GM19239 (cell line): ENCODE measurements at regions not wholly inside any gene's neighbourhood (a gene's known extent, or its start where the extent isn't known, plus 50 kb on each side); places are given as distances from the start of the nearest gene placed in this dataset.

Experiments
- DNase-seq: peaks from one replicate; pipeline ENCODE4 v3.0.0; 2011; ENCODE audit warnings: low spot score; ENCODE audit not compliant: insufficient read length
- FAIRE-seq: peaks from 2 replicates; lab custom pipeline; 2011; peaks lifted over from hg19 to GRCh38; lab: Jason Lieb, UNC

DNA sequence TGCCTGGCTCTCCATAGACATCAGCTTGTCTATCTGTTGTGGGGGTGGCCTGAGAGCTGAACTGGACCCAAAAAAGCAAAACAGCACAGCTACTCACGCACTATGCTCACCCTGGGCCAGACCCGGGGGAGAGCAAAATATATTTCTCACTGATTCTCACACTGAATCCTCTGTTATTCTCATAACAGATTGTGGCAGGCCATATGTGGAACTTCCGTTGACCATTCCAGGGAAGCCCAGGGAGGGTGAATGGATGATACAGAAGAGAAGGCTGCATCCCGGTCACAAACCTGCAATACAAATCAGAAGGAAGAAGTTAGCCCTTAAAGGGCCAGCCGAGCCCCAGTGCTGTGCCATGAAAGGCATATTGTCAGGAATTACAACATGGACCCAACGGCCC lies 362.5 kb downstream of the ZNF536 start:
- no peak for FAIRE-seq
- DNase-seq, result no peak

DNA sequence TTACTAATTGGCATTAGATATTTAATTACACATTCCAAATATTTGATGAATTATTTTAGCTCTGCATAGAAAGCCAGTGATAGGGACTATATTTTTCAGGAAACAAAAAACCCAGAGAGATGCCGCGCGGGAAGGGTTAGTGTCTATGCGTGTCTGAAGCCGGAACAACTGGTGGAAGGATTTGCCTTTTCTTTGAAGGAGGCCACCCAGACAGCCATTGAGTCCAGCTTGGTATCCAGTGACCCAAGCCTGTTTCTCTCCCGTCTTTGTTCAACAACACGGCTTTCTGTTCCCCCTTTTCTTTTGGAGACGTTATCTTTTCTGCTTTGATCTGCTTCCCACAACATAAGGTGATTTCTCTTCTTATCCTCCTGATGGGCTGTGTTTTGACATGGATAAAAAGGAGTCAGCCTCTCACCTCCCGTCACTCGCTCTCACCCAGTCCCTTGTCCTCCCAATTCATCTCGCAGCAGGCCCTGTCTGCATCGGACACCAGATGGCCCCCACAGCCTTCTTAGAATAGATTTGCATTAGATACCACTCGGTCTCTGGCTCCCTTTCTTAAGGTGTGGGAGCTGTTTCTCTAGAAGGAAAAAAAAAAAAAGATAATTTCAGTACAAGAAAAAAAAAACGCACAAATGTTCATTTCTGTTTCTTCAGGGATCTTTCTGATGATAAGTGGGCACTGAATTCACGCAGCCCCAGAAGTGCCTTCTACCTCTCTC lies 361.8 kb downstream of the ZNF536 start:
- no peak for FAIRE-seq
- DNase-seq, result no peak

DNA sequence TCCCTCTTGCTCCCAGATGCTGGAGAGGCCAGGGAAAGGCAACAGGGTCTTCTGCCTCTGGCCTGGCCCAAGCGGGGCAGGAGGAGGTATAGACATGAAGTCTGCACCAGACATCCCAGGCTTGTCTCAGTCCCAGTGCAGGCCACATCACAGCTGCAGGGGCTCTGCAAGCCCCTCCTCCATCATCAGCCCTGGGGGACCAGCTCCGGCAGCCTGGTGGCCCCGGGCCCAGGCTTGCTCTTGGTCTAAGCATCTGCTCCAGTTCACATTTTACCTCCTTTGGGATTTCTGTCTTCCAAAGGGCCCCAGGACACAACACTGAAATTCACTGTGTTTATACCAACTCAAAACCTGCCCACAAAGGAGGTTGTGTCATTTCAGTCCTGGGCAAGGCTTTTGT lies 359.4 kb downstream of the ZNF536 start:
- DNase-seq, result no peak
- FAIRE-seq, result no peak

DNA sequence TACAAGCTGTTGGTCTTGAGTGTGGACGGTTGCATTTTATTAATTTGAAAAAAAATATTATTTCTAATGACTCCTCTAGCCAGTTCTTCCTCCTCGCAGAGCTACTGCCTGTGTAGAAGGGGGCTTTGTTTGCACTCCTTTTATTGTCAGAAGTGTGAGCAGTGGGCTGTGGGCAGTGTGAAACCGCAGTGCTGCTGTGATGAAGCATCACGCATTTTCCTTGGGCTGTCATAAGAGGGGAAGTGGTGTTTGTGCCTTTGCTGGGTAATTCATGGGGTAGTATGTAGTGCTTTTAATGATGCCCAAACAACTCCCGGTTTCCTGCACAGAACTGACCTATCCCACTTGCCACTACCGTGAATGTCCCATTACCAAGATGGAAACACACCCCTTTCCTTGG lies 357.3 kb downstream of the ZNF536 start:
- no peak for DNase-seq
- no peak for FAIRE-seq

DNA sequence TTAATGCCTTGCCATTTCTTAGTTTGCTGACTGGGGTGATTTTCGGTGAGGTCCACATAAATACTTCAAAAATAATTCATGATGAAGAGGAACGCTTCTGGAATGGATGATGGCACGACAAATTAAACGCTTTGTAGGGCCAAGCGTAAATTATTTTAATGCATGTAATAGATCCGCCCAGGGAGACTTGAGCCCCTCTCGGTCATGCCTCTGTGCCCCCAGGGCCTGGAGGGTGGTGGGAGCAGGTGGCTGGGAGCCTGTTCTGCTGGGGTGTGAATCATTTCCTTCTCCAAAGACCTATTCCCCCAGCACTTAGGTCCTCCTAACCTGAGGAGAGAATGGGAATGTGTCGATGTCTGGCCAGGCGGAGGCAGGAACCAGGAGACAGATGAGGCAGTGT lies 350.6 kb downstream of the ZNF536 start:
- DNase-seq (no peak), FAIRE-seq (no peak)

DNA sequence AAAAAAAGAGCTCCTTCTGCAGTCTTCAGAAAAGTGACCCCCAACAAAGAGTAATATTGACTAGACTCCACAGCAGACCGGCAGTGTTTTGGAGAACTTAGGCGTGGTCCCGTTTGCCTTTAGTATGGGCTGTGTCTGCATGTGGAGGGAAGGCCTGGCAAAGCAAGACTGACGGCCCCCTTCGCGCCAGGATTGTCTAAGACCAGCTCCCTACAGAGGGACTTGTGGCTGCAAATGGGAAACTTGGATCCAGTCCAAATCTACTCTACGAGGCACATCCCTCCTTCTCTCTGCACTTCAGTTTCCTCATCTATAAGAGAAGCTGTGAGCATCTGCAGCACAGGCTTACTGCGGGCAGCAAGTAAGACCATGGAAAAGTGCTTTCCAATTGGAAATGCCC lies 350.0 kb downstream of the ZNF536 start:
- DNase-seq, result no peak

DNA sequence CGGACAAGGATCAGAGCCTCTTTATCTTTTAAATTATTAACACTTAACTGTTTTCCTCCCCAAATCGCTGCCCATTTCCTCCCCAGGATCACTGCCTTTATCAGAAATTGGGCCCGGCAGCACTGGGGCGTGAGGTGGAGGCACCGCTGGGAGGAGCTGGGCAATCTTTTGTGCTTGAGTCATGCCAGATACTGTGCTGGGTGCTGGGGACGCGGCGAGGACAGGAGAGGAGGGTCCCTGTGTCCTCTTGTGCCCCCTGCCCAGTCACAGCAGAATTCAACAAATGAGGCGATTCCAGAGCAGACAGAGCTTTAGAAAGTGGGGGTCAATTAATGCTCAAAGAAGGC lies 347.8 kb downstream of the ZNF536 start:
- DNase-seq (no peak), FAIRE-seq (no peak)

More for the DNA sequence above, 350.0 kb downstream of the ZNF536 start:
- FAIRE-seq, result no peak

DNA sequence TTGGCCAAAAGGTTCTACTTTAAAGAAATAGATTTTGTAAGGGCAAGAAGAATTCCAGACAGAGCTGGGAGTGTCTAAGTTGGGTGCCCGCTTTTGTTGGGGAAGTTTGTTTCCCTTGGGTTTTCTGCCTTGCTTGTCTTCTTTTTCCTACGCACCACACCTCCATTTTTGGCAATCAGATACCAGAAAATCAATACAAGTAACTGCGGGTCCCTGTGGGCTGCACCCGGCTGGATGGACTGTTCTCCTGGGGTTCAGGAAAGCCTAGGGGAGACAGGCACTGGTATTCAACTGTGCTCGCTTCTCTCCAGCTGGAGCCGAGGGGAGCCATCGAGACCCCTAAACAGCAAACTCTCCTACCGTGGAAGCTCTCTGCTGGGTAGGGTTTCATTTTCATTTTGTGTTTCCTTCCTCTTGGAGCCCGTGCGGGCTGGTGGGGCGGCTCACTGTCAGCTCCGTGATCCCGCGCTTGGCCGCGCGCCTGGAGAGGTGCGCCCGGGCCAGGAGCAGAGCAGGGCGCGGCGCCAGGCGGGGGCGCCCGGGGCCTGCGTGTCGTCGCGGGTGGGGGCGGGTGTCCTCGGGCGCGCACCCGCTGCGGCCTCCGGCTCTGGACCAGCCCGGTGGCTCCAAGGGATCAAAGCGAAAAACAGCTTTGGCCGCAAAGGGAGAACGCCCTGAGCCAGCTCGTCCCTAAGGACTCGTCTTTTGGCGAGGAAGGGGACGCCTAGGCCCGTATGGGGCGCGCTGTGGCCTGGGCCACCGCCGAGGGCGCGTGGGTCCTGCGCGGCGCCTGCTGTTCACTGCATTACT lies 347.2 kb downstream of the ZNF536 start:
- no peak for DNase-seq
- no peak for FAIRE-seq

DNA sequence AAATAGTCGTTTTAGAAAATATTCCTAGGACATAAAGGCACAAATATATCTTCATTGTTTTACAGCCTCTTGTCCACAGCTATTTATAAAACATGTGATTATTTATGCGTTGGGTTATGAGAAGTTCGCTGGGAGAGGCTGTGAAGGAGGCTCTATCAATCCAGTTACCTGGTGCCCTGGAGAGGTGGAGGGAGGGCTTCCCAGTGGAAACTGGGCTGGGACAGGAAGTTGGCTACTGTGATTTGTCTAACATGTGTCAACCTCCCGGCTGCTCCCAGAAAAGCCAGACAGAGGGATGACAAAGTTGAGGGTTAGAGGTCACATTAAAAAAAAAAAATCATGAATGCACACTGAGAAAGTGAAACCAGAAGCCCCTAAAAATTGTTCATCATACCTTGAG lies 346.5 kb downstream of the ZNF536 start:
- DNase-seq, result no peak
- FAIRE-seq, result no peak

DNA sequence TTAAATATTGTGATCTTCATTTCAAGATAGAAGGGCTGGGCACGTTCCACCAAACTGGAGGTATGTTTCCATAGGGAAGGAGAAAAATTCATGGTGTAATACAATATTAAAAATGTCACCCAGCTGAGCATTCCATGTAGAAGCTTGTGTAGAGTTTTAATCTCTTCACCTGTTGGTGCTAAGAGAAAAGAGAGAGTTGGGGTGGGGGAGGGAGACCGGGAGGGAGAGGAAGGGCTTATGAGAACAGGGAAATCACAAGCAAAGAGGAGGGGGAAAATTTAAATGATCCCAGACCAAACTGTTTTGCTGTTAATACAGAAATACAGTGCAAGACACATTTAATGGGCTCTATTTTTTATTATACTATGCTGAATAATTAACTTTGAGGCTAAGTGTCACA lies 345.8 kb downstream of the ZNF536 start:
- FAIRE-seq, result no peak
- no peak for DNase-seq

DNA sequence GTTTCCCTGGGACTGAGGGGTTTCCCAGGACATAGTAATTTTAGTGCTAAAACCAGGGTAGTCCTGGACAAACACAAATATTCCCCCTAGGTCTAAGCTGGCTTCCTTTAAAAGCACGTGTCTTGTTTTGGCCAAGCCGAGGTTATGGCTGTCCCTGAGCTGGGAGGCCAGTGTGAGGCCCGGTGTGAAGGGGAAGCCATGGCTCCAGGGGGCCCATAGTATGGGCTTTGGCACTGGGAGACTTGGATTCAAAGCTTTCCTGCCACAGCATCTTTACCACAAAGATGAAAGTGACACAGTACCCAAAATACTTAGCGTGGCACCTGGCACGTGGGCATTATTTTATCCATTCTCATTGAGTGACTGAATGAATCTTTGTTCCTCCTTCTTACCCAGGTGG lies 345.2 kb downstream of the ZNF536 start:
- DNase-seq (no peak), FAIRE-seq (no peak)

DNA sequence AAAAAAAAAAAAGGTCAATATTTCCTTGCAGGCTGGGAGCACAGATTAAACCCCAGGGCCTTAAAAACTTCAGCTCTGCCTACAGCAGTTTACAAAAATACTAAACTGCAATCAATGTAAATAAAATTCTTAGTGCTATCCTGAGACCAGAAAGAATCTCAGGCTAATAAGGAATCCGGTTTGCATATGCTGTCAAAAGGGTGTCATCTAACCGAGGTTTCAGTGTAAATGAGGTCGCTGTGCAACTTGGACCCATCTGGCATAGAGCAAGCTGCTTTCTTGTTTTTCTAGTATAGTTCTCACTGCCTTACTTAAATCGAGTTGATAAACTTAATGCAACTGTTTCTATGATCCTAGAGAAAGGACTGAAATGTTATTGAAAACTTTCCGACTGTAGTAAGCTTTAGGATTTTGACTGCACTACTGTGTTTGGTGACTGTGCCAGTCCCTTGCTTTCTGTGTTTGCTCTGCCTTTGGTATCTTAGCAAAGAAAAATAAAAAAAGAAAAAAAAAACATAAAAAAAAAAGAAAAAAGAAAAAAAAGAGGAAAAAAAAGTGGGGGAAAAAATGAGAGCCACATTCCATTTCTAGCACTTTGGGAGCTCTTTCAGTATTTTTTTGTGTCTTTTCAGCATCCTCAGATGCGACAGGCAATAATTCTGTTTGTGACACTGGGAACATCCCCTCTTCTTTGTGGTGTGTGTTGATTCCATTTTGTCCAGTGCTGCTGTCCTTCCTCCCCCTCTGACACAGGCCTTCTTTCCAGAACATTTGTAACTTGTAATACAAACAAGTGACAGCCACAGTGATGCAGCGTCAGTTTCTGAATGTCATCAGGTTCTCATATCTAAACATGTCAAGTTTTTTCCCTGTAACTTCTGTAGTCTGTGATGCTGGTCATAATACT lies 340.5 kb downstream of the ZNF536 start:
- FAIRE-seq (no peak), DNase-seq (no peak)

DNA sequence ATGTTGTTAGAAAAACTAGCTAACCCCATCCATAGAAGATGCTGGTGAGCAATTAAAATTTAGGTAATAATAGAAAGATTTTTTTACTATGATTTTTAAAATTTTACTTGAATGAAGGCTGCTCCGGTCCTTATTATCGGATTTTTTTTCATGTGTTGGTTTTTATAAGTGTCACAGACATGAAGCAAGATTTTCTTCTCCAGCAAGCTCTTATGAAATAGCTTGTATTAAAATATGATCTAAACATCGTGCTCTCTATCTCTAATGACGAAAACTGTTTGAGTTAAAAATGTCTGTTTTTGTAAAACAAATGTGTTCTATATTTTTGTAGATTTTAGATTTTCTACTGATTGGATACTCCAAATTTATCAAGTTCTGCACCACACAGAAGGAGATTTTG lies 339.6 kb downstream of the ZNF536 start:
- DNase-seq (no peak), FAIRE-seq (no peak)

DNA sequence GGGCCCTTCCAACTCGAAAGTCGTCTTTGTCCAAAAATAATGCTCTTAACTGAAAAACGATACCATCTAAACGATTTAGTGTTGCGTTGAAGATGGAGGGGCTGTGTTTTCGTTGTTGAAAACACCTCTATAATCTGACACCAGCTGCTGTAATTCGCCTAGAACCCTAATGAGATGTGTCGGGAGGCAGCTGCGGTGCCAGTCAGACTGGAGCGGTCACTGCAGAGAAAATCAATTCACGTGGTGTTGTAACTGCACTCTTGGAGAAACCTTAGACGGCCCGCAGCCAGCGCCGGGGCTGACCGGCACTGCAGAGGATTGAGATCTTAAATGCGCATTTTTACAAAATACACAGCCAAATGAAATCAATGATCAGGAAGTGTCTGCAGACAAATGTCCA lies 339.1 kb downstream of the ZNF536 start:
- DNase-seq (no peak), FAIRE-seq (no peak)

DNA sequence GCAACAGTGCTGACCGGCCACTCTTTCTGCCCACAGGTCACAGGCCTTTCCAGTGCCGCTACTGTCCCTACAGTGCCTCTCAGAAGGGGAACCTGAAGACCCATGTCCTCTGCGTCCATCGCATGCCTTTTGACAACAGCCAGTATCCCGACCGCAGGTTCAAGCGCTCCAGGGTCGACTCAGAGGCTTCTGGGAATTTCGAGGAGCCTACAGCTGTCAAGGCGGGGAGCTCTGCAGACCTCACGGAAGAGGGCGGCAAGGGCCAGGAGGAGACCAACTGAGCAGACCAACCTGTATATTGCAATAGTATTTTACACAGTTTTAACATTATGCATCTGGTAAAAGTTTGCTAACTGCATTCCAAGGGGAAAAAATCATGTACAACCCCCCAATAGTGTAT lies 338.5 kb downstream of the ZNF536 start:
- FAIRE-seq, result no peak
- DNase-seq, result no peak

DNA sequence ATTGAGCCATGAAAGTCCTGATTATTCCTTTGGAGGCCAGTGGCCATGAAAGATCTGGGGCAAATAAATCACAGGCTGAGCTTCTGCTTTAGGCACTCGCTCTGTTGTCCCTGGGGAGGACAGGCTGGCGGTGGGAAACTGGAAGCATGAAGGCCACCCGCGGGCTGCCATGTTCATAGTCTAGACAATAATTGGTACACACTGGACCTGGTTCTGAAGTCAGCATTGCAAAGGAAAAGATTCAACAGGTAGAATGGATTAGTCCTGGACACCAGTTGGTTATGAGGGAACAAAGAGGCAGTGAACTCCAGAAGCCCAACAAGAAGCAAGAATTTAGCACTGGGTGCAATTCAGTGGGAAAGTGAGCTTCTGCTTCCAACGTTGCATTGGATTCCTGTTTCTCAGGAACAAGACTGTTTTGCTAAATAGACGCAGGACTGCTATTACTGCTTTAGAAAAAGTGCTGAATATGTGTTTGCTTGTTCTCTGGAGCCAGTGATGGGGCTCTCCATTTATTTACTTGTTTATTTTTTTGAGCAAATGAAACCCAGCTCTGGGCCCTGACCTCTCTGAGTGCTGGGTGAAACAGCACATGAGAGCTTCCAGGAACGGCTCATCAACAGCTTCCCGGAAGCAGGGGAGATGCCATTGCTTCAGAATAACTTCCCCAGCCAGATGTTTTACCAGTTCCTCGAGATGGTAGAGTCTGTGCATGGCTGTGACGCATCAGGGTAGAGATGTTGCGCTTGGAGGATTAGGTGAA lies 336.4 kb downstream of the ZNF536 start:
- no peak for DNase-seq
- FAIRE-seq, result no peak

DNA sequence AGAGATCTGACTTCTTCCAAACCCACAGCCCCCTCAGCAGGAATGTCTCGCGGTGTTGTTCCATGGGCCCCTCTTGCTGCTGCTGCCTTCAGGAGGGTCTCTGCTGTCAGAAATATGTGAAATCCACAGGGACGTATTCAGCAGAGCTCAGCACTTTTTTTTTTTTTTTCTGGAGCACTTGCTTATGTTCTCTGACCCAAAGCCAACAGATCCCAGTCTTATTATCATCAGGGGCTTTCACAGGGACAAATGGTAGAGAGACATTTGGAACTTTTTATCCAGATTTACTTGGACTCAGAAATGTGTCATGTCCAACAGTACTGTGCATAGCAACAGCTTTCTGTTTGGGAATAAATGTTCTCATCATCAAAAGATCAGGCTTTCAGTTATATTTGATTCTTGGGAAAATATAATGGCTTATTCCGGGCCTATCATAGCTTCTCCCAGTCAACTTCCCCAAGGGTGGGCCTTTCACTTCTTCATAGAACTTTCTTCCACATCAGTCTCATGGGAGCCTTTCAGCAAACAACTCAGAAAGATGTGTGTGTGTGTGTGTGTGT lies 332.7 kb downstream of the ZNF536 start:
- FAIRE-seq (no peak), DNase-seq (no peak)

DNA sequence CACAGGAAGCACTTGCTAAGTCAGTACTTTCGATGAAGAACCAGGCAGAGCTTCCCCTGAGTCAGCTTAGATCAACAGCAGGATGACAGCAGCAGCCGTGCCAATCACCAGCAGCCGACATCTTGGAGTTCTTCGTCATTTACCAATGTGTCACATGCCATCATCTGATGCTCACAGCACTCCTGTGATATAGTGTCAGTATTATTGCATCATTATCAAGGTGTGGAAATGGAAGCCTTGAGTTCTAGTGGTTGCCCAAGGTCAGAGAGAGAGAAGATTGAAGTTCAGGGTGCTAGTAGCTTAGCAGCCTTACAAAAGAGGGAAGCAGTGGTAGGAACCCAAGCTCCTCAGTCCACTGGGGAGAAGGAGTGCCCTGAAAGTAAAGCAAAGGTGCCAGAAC lies 331.5 kb downstream of the ZNF536 start:
- FAIRE-seq, result no peak
- no peak for DNase-seq

DNA sequence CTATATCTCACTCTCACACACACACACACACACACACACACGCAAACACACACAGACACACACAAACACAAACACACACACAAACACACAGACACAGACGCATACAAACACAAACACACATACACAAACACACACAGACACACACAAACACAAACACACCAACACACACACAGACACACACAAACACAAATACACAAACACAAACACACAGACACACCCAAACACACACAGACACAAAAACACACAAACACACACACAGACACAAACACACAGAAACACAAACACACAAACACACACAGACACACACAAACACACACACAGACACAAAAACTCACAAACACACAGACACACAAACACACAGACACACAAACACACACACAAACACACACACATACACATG lies 329.0 kb downstream of the ZNF536 start:
- no peak for DNase-seq
- no peak for FAIRE-seq

DNA sequence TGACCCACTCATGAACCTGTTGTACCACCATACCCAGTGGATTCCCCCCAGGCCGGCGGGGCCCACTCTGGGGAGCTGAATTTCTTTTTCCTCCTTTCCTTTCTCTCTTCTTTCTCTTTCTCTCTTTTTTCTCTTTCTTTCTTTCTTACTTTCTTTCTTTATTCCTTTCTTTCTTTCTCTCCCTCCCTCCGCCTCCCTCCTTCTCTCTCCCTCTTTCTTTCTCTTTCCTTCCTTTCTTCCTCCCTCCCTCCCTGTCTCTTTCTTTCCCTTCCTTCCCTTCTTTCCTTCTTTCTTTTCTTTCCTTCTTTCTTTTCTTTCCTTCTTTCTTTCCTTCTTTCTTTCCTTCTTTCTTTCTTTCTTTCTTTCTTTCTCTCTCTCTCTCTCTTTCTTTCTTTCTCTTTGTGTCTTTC lies 327.7 kb downstream of the ZNF536 start:
- DNase-seq (no peak), FAIRE-seq (no peak)
